GM19372 (cell line): ENCODE measurements at regions not wholly inside any gene's neighbourhood (a gene's known extent, or its start where the extent isn't known, plus 50 kb on each side); places are given as distances from the start of the nearest gene placed in this dataset.
A peak's percentile ranks its signal among the peaks of the same experiment; 100 is the strongest.
"Not testable (repeated sequence)": the region's sequence is repeated elsewhere in the genome, so short reads cannot be mapped to it uniquely, and the experiment has no call there.

Experiments
- ATAC-seq: cut with Tn5 transposase; IDR thresholded peaks from one replicate; pipeline ENCODE4 v1.9.1; 2021; ENCODE audit warnings: mild to moderate bottlenecking, low read depth, moderate library complexity; ENCODE audit not compliant: unreplicated experiment

DNA sequence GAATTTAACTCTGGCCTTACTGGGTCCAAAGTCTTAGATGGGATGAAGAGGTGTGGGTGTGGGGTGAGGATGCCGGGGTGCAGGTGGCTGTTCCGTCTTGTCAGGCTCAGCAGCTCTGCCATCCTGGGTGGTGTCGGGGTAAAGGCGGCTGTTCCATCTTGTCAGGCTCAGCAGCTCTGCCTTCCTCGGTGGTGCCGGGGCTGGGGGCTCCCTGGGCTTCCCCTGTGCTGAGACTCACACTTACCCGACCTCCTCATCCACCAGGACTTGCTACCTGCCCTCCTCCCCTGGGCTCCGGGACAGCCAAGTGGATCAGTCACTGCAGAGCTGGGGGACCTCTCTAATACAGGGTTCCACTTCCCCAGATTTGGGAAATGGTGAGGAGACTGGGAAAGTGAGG lies 244.3 kb upstream of the SHH start:
- no peak for ATAC-seq

DNA sequence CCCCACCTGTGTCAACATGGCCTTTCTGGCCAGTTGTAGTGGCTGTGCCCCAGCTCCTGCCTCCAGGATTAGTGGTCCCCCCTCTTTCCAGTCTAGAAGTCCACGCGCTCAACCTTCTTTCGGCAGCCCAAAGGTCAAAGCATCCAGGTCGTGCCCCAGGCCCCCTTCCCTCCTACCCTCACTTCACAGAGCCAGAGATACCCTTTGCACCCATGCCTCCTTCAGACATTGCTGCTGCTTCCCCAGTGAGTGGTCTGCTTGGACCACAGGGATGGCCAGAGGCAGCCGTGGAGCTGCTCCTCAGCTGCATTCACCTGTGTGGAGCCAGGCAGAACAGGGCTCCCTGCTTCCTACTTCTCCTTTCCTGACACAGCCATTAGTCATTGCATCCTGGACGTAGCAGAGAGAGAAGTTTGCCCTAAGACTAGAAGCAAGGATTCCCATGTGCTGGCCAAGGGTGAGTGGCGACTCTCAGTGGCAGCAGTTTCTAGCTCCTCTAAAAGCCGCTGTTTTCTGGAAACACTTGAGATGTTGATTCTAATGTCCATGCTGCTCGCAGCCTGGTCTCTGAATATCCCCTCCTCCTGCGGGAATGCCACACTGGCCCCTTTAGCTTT lies 243.1 kb upstream of the SHH start:
- ATAC-seq: no peak

DNA sequence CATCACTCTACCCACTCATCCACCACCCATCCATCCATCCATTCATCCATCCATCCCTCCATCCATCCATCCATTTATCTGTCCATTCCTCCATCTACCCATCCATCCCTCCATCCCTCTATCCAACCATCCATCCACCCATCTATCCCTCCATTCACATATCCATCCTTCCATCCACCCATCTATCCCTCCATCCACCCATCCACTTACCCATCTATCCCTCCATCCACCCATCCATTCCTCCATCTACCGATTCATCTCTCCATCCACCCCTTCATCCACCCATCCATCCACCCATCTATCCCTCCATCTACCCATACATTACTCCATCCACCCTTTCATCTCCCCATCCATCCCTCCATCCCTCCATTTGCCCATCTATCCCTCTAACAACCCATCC lies 239.6 kb upstream of the SHH start:
- no peak for ATAC-seq

DNA sequence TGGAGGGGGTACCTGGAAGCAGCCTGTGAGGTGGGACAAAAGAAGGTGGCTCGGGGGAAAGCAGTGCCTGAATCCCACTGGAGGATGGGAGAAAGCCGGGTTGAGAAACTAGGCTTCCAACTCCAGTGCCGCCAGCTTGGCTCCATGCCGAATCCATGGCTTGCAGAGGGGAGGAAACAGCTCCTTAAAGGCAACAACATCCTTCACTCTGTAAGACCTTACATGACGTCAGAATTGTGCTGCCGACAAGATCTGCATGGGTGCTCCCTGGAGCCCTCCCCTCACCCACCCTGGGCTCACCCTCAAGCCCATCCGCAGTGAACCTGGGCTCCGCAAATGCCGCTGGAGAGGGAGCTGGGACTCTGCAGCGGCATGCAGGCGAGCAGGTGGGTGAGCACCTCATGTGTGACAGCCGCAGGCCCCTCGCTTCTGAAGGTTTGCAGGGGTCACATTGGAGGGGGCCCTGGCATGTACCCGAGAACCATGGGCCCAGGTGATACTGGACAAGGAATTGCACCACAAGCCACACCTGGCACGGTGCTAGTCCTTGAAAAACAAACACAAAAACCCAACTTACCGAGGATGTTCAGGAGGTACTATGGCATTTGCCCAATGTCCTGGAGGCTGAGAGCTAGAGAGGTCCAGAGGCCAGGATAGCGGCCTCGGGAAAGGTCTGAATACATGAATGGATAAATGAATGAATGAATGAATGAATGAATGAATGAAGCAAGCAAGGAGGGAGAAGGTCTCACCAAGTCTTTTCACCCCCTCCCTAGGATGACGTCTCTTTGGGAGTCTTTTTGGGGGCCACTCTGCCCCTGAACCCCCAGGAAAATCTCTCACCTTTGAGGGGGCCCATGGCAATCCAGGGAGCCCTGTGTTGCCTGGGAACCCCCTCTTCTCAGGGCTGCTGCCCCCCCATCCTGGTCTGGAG lies 238.6 kb upstream of the SHH start:
- ATAC-seq: no peak

DNA sequence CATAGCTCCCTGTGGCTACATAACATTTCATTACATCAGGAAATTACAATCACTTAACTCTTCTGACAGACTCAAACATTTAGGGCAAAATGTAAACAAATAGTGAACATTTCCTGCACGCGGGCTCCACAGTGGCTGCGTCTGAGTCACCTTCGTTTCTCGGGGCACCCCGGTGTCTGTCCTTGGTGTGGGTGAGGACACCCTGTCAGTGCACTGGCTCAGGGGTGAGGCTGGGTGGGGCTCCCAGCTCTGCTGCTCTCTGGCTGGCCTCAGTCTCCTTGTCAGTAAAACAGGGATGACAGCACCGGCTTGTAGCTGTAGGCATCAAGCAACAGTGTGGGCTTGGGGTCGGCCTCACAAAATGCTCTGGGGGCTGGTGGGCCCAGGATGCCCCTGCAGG lies 237.1 kb upstream of the SHH start:
- ATAC-seq: no peak

DNA sequence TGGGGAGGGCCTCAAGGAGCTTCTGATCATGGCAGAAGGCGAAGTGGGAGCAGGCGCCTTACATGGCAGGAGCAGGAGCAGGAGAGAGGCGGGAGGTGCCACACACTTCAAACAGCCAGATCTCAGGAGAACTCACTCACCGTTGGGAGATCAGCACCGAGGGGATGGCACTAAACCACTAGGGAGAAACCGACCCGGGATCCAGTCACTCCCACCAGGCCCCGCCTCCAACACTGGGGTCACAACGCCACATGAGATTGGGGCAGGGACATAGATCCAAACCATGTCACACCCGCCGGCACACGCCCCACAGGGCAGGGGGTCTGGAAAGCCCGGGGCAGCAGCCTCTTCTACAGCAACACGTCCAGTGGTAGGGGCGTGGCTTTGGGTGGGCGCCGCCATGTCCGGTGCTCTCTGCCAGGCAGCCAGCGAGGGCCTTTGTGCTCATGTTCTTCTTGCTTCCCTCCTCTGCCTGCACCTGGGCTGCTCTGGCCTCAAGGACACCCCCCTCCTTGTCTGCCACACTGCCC lies 233.8 kb upstream of the SHH start:
- no peak for ATAC-seq

DNA sequence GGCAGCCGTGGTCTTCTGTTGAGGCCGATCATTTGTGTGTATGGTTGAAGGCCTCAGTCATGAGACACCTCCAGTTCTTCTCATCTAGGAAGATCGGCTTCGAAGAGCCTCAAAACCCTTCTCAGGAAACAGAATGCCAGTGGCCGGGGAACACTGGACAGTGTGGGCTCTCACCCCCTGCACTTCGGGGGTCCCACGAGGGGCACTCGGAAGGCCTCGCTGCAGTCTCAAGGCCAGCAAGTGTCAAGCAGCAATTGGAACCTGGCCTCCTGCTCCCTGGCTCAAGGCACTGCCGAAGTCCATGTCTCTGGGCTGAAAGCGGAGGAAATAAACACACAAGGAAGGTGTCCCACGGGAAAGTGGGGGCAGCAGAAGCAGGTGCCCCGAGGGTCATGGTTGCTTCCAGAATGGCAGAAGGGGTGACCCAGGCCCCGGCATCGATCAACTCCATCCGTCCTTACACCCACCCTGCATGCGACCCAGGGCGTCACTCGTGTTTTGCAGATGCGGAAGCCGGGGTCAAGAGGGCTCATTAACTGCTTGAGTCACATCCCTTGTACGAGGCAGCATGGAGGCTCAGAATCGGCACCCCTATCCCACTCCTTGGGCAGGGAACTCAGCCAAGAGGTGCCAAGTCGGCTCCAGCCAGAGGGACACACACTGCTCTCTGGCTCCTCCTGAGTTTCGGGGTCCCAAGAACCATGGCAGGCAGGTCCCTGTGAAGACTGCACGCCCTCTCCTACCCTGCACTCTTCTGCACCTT lies 231.3 kb upstream of the SHH start:
- no peak for ATAC-seq

DNA sequence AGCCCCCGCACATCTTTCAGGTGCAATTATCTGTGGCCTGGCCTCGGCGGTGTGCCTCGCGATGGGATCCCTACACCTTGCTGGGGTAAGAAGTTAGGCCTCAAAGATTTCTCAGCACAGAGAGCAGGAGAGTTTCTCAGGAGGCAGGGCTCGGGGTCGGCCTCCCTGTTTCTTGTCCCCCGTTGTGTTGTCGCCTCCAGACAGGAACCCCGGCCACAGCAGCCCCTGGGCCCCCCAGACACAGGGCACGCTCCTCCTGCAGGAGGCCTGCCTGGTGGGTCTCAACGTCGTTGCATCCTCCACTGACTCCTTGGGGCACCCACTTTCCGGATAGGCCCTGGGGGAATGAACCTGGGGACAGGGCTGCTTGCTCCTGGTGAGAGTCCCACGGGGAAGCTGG lies 229.1 kb upstream of the SHH start:
- no peak for ATAC-seq

DNA sequence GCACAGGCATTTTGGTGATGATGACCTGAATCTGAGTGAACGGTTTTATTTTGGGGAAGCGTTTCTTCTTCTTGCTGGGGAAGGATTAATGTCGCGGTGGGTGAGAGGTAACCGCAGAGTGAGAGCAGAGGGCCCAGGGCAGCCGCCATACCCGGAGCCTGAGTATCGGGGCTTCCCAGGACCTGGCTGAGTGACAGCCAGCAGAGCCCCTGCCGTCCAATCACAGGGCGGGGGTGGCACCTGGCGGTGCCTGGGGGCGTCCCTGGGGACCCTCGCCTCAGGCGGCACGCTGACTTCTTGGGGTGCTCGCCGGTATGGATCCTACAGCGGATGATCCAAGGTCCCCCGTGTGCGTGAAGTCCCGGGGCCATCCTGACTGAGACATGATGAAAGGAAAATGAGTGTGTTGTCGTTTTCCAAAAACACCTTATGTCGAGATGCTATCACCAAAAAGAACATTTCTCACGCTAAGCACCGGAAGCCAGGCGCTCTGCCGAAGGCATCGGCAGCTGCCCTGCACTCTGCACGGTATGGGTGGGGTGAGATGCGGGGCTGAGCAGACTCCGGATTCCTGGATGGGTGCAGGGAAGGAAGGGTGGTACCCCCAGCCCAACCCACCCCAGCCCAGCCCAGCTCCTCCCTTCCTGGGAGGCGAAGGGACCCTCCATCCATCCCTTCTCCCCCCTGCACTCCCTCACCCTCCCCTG lies 227.9 kb upstream of the SHH start:
- no peak for ATAC-seq

DNA sequence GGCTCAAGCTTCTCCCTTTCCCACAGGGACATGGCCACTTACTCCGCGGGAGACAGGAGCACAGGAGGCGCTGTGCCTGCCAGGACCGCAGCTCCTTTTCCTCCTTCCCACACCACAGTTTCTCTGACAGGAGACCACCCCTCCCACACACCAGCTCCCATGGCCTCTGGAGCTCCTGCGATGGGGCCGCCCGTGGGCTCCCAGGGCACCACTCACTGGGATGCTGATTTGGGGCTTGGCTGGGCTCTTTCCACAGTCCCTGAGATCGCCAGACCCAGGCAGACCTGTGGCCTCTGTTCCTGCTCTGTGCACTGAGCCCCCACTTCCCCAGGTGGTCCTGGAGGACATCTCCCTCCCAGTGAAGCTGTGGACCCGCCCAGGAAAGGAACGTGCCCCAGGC lies 226.9 kb upstream of the SHH start:
- ATAC-seq: no peak

DNA sequence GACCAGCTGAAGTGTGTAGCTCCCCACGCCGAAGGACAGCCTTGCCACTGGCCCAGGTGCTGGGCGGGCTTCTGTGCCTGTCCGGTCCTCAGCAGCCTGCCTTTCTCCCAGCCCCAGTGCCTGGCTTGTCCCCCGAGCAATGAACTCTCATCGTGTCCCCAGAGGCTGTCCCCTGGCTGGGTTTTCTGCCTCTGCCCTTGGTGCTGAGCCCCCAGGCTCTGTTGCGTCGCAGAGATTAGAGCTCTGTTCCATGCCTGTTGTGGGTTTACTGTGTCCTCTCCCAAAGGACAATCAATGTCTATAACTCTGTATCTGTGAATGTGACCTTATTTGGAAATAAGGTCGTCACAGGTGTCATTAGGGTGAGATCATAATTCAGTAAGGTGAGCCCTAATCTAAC lies 226.1 kb upstream of the SHH start:
- no peak for ATAC-seq

DNA sequence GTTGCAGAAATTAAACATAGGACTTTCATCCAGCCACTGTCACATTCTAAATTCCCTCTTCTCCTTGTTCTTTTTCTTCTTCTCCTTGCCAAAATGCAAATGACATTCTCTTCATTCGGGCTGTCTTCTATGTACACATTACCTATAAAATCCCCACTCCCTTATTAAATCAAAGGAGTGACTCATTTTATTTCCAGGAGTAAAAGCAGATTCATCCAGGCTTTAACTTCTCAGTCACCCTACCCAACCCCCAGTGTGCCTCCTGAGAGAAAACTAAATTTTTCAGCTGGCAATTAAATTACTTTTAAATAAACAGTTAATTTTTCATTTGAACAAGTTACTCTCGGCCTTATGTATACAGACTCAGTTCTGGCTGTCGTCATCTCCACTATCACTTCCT lies 223.9 kb upstream of the SHH start:
- ATAC-seq: no peak

DNA sequence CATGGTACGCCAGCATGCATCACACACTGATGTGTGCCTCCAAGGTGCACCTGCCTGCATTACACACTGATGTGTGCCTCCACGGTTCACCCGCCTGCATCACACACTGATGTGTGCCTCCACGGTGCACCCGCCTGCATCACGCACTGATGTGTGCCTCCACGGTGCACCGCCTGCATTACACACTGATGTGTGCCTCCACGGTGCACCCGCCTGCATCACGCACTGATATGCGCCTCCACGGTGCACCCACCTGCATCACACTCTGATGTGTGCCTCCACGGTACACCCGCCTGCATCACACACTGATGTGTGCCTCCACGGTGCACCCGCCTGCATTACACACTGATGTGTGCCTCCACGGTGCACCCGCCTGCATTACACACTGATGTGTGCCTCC lies 223.1 kb upstream of the SHH start:
- ATAC-seq: not testable (repeated sequence)

DNA sequence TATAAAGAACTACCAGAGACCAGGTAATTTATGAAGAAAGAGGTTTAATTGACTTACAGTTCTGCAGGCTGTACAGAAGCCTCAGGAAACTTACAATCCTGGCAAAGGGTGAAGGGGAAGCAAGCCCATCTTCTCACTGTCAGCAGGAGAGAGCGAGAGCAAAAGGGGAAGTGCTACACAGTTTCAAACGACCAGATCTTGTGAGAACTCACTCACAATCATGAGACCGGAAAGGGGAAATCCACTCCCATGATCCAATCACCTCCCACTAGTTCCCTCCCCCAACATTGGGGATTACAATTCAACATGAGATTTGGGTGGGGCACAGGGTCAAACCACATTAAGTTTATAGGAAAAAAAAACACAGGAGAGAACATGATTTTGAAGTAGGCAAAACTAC lies 222.1 kb upstream of the SHH start:
- peak; percentile 81 for ATAC-seq

DNA sequence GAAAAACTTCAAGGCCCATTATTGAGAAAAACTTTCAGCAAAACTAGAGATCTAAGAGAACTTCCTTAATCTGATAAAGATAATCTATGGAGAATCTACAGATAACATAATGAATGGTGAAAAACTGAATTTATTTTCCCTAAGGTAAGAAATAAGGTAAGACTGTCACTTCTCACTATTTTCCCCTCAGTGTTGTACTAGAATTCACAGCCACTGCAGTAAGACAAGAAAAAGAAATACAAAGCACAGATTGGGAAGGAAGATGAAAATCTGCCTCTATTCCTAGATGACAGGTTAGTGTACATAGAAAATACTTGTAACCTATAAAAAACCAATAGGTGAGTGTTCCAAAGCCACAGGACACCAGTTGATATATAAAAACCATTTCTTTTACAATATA lies 220.7 kb upstream of the SHH start:
- no peak for ATAC-seq

DNA sequence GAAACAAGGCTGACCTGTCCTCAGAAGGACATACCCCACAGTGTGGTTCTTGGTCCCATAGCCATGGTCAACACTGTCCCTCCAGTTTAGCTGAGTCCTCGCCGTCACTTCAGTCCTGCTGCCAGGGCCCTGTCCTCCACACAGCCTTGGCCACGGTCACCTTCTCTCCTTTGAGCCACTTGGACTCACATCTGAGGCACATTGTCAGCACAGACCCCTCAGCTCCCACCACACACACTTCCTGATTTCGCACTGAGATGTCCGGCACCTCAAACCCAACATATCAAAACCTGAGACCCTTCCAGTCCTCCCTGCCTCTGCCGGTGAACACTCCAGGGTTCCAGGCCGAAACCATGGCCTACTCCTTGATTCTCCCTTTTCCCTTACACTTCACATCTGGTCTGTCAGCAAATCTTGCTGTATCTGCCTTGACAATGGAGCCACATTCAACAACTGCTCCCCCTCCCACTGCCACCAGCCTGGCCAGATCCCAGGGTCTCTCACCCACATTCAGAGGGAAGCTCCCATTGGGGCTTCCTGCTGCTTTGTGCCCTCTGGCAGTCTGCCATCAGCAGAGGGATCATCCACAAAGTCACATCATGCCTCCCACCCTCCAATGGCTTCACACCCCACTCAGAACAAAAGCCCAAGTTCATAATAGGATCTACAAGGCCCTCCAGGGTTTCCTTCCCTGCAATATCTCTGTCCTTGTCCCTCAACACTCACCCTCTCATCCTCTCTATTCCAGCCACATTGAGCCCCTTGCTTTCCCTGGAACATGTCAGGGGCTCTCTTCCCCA lies 219.6 kb upstream of the SHH start:
- ATAC-seq: no peak

DNA sequence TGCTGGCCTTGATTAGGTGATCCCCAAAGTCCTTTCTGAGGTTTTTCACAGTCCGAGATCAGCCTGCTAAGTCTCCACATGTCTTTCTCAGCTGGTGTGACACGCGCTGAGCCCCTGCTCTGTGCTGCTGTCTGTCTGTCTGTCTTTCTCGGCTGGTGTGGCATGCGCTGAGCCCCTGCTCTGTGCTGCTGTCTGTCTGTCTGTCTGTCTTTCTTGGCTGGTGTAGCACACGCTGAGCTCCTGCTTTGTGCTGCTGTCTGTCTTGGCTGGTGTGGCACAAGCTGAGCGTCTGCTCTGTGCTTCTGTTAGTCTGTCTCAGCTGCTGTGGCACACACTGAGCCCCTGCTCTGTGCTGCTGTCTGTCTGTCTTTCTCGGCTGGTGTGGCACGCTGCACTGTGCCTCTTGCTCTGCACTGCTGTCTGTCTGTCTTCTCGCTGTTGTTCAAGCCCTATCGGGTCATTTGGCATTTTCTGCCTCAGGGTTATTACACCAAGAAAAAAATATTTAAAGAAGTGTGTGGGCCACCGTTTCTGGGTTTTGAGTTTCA lies 217.3 kb upstream of the SHH start:
- no peak for ATAC-seq

DNA sequence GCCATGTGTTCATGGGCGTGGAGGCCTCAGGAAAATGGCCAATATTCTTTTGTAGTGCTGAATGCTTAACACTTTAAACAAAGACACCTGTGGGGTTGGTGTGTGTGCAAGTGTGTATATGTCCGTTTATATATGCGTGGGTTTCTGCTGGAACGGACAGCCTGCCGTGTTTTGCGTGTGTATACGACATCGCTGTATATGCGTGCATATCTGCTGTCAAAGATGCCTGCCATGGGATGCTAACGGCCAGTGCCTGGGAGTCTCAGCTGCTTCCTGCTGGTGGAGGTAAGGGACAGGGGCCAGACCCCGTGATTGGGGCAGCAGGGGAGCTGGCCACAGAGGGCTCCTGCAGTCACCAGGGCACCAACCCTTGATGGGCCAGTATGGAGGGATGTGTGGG lies 216.3 kb upstream of the SHH start:
- ATAC-seq: no peak

DNA sequence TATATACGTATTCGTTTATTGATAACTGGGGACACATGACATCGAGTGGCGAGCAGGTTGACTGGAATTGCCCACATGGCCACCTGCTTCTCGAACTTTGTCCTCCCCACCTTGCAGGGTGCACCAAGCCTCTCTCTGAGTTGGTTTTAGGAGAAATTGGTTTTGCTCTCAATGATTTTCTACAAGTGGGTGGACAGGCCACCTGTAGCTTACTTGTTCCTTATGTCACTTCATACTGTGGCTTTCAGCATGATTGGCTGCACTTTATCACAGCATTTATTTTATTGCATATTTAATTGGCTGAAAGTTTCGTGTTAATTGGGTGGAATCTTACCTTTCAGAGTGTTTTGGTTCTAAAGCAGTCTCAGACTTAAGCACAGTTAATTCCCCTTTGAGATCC lies 215.6 kb upstream of the SHH start:
- no peak for ATAC-seq

DNA sequence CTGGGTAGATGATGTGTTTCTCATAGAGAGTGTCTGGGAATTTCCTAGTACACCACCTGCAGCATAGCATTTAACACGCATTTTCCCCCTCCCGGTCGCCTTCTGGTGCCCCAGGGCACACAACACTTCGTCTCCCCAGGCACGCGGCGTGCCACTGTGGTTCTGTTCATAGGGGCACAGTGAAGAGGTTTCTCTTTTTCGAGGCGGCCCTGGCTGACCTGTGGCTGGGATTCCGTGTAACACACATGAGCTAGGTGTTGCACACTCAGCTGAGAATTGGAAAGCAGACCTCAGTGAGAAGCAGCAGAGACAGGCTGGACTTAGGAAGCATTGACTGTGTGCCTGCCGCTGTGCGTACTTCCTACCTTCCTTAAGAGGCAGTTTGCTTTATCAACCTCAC lies 214.3 kb upstream of the SHH start:
- no peak for ATAC-seq
